AG09319 (cell line): ENCODE measurements at regions not wholly inside any gene's neighbourhood (a gene's known extent, or its start where the extent isn't known, plus 50 kb on each side); places are given as distances from the start of the nearest gene placed in this dataset.

ENCODE experiments used
- DNase-seq: peaks from one replicate; pipeline ENCODE4 v3.0.0-alpha.2; 2010; ENCODE audit warnings: low read depth; ENCODE audit errors: extremely low read depth
- TF ChIP-seq, protein P1 (sequence below): IDR thresholded peaks from 2 replicates; pipeline ENCODE4 v1.5.1; 2011; ENCODE audit warnings: low read depth, mild to moderate bottlenecking, inconsistent platforms, low read length, moderate library complexity

DNA sequence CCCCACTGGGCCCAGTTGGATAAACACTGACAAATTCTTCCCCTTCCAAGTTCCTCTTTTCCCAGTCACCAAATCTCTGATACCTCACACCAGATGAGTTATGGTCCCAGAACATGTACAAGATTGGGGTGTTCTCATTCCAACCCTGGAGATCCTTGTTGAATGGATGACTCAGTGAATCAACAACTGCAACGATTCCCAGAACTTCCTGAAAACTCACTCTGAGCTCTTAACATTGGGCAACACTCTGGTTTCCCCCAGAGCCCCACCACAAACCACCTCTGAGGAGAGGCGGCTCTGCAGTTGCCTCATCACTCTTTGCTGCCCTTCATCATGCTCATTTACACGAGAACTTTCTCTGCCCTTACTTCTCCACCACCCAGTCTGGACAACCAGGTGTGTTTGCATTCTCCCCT lies 115.2 kb downstream of the MRPL14 start:
- TF ChIP-seq, protein P1, sequence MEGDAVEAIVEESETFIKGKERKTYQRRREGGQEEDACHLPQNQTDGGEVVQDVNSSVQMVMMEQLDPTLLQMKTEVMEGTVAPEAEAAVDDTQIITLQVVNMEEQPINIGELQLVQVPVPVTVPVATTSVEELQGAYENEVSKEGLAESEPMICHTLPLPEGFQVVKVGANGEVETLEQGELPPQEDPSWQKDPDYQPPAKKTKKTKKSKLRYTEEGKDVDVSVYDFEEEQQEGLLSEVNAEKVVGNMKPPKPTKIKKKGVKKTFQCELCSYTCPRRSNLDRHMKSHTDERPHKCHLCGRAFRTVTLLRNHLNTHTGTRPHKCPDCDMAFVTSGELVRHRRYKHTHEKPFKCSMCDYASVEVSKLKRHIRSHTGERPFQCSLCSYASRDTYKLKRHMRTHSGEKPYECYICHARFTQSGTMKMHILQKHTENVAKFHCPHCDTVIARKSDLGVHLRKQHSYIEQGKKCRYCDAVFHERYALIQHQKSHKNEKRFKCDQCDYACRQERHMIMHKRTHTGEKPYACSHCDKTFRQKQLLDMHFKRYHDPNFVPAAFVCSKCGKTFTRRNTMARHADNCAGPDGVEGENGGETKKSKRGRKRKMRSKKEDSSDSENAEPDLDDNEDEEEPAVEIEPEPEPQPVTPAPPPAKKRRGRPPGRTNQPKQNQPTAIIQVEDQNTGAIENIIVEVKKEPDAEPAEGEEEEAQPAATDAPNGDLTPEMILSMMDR: no peak
- DNase-seq: peak; percentile 67

DNA sequence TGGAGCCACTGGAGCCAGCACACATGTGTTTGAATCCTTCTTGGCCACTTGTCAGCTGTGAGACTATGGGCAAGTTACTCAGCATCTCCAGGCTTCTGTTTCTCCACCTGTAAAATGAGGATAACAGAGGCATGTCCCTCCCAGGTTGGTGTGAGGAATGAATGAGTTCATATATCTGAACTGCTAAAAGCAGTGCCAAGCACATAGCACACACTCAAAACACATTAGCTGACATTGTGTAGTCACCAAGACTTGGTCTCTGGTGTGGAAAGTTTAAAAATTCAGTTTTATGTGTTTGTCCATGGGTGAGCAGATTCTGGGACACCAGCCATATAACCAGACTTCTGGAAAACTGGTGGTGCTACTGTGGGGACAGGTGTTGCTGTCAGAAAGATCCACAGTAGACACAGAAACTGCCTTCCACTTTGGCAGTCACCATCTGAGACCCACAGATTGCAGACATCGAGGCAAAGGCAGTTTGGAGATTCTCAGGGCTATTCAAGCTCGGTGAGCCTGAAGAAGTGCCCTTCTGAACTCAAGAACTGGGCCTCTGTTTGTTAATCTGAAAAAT lies 115.8 kb downstream of the MRPL14 start:
- TF ChIP-seq, protein P1: no peak
- DNase-seq: no peak

DNA sequence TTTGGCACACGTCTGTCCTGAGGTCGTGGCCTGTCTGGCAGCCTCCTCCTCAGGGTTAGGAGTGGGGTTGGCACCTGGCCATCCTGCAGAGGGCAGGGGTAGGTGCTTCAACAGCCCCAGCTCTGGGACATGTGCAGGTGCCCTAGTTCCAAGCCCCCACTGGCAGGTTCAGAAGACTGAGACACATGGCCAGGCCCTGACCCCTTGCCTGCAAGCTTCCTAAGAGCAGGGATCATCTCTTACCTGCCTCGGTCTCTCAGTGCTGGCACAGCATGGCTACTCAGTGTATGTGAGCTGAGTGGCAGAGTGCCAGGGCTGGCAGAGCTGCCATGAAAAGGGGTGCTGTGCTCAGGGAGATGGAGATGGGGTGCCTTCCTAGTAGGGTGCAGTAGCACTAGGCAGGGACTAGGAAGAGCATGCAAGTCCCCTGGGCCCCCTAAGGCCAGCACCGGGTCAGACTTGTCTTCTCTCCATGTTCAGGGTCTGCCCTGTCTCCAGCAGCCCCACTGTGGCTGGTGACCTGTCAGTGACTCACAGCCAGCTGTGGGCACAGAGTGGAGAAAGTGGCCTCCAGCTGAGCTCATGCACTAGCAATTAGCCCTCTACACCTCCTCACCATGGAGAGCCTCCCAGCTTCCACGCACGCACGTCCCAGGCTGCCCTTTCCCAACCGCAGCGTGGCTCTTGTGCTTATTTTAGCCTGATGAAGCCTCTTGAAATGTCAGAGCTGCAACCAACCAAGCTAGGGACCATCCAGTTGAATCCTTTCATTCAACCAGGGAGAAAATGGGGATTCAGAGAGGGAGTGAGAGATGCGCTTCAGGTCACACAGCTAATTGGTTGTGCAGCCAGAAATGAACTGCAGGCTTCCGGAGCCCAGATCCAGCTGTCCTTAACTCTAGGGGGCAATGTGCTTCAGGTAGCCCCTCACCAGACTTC lies 116.6 kb downstream of the MRPL14 start:
- DNase-seq: peak; percentile 93

GRCh38 chr6:44009425-44010321 lies 117.6 kb downstream of the MRPL14 start:
- no peak for DNase-seq
- TF ChIP-seq, protein P1: no peak

More for the DNA sequence above, 116.6 kb downstream of the MRPL14 start:
- TF ChIP-seq, protein P1: no peak; the same call in 1 of the 2 replicates

- no peak for DNase-seq
- TF ChIP-seq, protein P1: no peak
Observed at GRCh38 chr6:44008821-44009370, 118.4 kb downstream of the MRPL14 start.

DNA sequence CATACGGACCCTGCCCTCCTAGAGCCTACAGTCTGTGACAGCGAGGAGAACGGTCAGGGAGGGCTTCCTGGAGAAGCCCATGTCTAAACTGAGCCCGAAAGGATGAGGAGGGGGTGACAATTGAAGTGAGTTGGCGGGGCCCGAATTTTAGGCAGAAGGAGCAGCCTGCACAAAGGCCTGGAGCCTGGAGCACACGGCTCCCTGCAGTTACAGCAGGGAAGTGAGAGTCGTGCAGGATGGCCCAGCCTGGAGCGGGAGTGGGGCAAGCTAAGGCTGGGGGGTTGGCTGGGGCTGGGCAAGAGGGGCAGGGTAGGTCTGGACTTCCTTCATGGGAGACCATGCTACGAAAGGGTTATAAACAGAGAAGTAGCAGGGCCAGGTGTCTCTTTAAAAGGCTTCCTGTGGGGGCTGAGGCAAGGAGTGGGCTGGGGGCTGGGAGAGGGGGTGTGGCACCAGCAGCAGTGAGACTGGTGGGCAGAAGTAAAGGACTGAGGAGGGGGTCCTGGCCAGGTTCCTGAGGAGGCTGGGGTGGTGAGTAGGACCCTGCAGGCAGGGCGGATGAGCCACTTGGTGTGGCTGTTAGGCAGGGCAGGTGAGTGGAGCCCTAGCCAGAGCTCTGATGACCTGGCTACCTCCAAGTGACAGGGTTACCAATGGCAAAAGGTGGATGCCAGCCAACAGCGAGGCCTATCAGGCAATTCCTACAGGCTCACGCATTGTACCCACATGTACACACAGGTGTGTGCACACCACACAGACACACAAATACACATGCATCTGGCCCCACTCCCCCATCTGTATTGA lies 119.2 kb downstream of the MRPL14 start:
- DNase-seq: no peak
- TF ChIP-seq, protein P1: no peak
